GM12892 (cell line): ENCODE measurements at regions not wholly inside any gene's neighbourhood (a gene's known extent, or its start where the extent isn't known, plus 50 kb on each side); places are given as distances from the start of the nearest gene placed in this dataset.

Experiments used
- DNase-seq: peaks from one replicate; pipeline ENCODE4 v3.0.0; 2011; ENCODE audit not compliant: insufficient read length
- FAIRE-seq: peaks from 2 replicates; lab custom pipeline; 2011; peaks lifted over from hg19 to GRCh38; lab: Jason Lieb, UNC
- POLR2A ChIP-seq: IDR thresholded peaks from 2 replicates; pipeline ENCODE4 v1.6.1; 2011; ENCODE audit warnings: low read depth, low read length, control low read depth
- POLR2AphosphoS5 ChIP-seq: IDR thresholded peaks from 2 replicates; pipeline ENCODE4 v1.6.1; 2011; ENCODE audit warnings: low read depth, low read length, control low read depth
- TAF1 ChIP-seq: IDR thresholded peaks from 2 replicates; pipeline ENCODE4 v1.6.1; 2011; ENCODE audit warnings: low read depth, mild to moderate bottlenecking, control low read depth, low read length, borderline replicate concordance

GRCh38 chr18:30034818-30035217 lies 1007.7 kb downstream of the DSC3 start:
- DNase-seq, result no peak
- FAIRE-seq, result no peak
- no peak for TF ChIP-seq TAF1
- TF ChIP-seq POLR2A, result no peak
- TF ChIP-seq POLR2AphosphoS5, result no peak

GRCh38 chr18:30016179-30016578 lies 1026.4 kb downstream of the DSC3 start:
- DNase-seq (no peak), FAIRE-seq (no peak)
- TF ChIP-seq TAF1 (no peak), POLR2A (no peak)

GRCh38 chr18:30004965-30005364 lies 1037.6 kb downstream of the DSC3 start:
- DNase-seq (no peak), FAIRE-seq (no peak)
- TF ChIP-seq TAF1 (no peak), POLR2AphosphoS5 (no peak), POLR2A (no peak)

GRCh38 chr18:29982218-29982617 lies 1060.3 kb downstream of the DSC3 start:
- FAIRE-seq (no peak), DNase-seq (no peak)
- no peak for TF ChIP-seq POLR2AphosphoS5
- no peak for TF ChIP-seq POLR2A
- TF ChIP-seq TAF1, result no peak

GRCh38 chr18:29979881-29980280 lies 1062.7 kb downstream of the DSC3 start:
- FAIRE-seq (no peak), DNase-seq (no peak)
- no peak for TF ChIP-seq POLR2AphosphoS5

- FAIRE-seq (no peak), DNase-seq (no peak)
- TF ChIP-seq TAF1, result no peak
- no peak for TF ChIP-seq POLR2AphosphoS5
- TF ChIP-seq POLR2A, result no peak
Observed at GRCh38 chr18:29969876-29970275, 1072.7 kb downstream of the DSC3 start.

GRCh38 chr18:29962579-29962978 lies 1080.0 kb downstream of the DSC3 start:
- FAIRE-seq (no peak), DNase-seq (no peak)
- TF ChIP-seq POLR2AphosphoS5 (no peak), POLR2A (no peak), TAF1 (no peak)

GRCh38 chr18:29960539-29960938 lies 1082.0 kb downstream of the DSC3 start:
- FAIRE-seq (no peak), DNase-seq (no peak)
- TF ChIP-seq POLR2A (no peak), POLR2AphosphoS5 (no peak), TAF1 (no peak)

- DNase-seq, result no peak
- no peak for FAIRE-seq
- TF ChIP-seq TAF1 (no peak), POLR2AphosphoS5 (no peak), POLR2A (no peak)
Observed at GRCh38 chr18:29930231-29930630, 1112.3 kb downstream of the DSC3 start.

GRCh38 chr18:29928081-29928480 lies 1114.5 kb downstream of the DSC3 start:
- DNase-seq (no peak), FAIRE-seq (no peak)
- TF ChIP-seq POLR2A (no peak), TAF1 (no peak), POLR2AphosphoS5 (no peak)

GRCh38 chr18:29925566-29925965 lies 1117.0 kb downstream of the DSC3 start:
- FAIRE-seq (no peak), DNase-seq (no peak)
- TF ChIP-seq POLR2AphosphoS5 (no peak), POLR2A (no peak), TAF1 (no peak)

GRCh38 chr18:29912351-29912750 lies 1130.2 kb downstream of the DSC3 start:
- DNase-seq (no peak), FAIRE-seq (no peak)
- TF ChIP-seq TAF1, result no peak
- no peak for TF ChIP-seq POLR2A
- no peak for TF ChIP-seq POLR2AphosphoS5

GRCh38 chr18:29892960-29893558 lies 1149.5 kb downstream of the DSC3 start:
- DNase-seq, result no peak
- no peak for FAIRE-seq
- TF ChIP-seq TAF1 (no peak), POLR2A (no peak), POLR2AphosphoS5 (no peak)
